Stimulated activated naive CD8-positive, alpha-beta T cell treated with anti-CD3 and anti-CD28 coated beads, Interleukin-15, Interleukin-2, amounts not matched to agents 100 ng/mL and 50 ng/mL, for 24 hours (primary cell): ENCODE measurements at regions not wholly inside any gene's neighbourhood (a gene's known extent, or its start where the extent isn't known, plus 50 kb on each side); places are given as distances from the start of the nearest gene placed in this dataset.
"Not testable (repeated sequence)": the region's sequence is repeated elsewhere in the genome, so short reads cannot be mapped to it uniquely, and the experiment has no call there.

Experiments
- H3K27ac Mint-ChIP-seq: one replicate; pipeline ENCODE4 v1.8.0; 2021; ENCODE audit warnings: mild to moderate bottlenecking, mixed read lengths
- H3K27me3 Mint-ChIP-seq: one replicate; pipeline ENCODE4 v1.8.0; 2021; ENCODE audit warnings: mixed read lengths
- H3K36me3 Mint-ChIP-seq: one replicate; pipeline ENCODE4 v1.8.0; 2021; ENCODE audit warnings: low read depth, mixed read lengths
- H3K4me1 Mint-ChIP-seq: one replicate; pipeline ENCODE4 v1.8.0; 2021; ENCODE audit warnings: low read depth, mixed read lengths
- H3K4me3 Mint-ChIP-seq: one replicate; pipeline ENCODE4 v1.8.0; 2021; ENCODE audit warnings: mild to moderate bottlenecking, mixed read lengths
- H3K9me3 Mint-ChIP-seq: one replicate; pipeline ENCODE4 v1.8.0; 2021; ENCODE audit warnings: mixed read lengths

DNA sequence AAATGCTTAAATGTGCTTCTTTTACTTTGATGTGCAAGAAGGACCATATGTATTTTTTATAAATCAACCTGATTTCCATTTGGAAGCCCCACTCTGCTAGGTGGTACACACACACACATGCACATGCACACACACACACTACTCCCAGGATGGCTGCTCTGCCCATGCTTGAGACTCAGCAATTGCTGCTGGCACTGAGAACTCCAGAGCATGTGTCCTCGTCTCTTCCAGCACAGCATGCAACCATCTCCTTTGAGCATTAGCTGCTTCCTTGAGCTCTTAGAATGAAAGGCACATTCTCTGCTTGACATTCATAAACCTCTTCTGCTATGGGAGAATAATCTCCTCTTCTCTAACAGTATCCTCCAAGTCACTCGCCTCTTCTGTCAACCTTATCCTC lies 115.9 kb downstream of the FEM1C start:
- Mint-ChIP-seq H3K36me3 (no peaks in the 10 kb centered on the region), H3K27ac (no peak overlapping the region), H3K4me1 (no peaks in the 10 kb centered on the region), H3K9me3 (no peaks in the 10 kb centered on the region), H3K4me3 (no peak overlapping the region), H3K27me3 (peaks cover 29% of the 10 kb centered on the region)

- no peaks in the 10 kb centered on the region for H3K4me1 Mint-ChIP-seq
- no peak overlapping the region for H3K4me3 Mint-ChIP-seq
- no peaks in the 10 kb centered on the region for H3K9me3 Mint-ChIP-seq
- H3K36me3 Mint-ChIP-seq, result no peaks in the 10 kb centered on the region
- peaks cover 29% of the 10 kb centered on the region for H3K27me3 Mint-ChIP-seq
- no peak overlapping the region for H3K27ac Mint-ChIP-seq
Observed at GRCh38 chr5:115428248-115428647, 116.3 kb downstream of the FEM1C start.

DNA sequence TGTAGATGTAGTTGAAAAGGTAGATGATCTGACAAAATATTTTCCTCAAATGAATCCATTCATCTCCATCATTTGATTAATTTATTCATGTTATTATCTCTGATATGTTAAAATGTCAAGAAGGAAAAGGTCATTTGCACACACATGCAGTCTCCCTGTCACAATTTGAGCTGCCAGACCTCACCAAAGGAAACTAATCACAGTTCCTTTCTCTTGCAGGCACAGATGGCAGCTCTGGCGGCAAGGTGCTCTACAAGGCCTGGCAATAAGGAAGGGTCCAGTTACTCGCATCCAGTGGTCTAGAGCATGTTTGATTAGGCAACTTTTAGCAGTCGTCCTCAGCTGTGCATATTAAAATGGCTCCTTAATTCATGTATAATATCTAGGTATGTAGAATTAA lies 120.1 kb downstream of the FEM1C start:
- Mint-ChIP-seq H3K27me3 (peaks cover 27% of the 10 kb centered on the region), H3K36me3 (no peaks in the 10 kb centered on the region), H3K4me1 (peaks cover 4% of the 10 kb centered on the region), H3K9me3 (peaks cover 8% of the 10 kb centered on the region), H3K4me3 (no peak overlapping the region), H3K27ac (no peak overlapping the region)

- no peaks in the 10 kb centered on the region for H3K36me3 Mint-ChIP-seq
- no peak overlapping the region for H3K27ac Mint-ChIP-seq
- peaks cover 4% of the 10 kb centered on the region for H3K4me1 Mint-ChIP-seq
- peaks cover 27% of the 10 kb centered on the region for H3K27me3 Mint-ChIP-seq
- peaks cover 8% of the 10 kb centered on the region for H3K9me3 Mint-ChIP-seq
- H3K4me3 Mint-ChIP-seq, result no peak overlapping the region
Observed at GRCh38 chr5:115424030-115424429, 120.5 kb downstream of the FEM1C start.

DNA sequence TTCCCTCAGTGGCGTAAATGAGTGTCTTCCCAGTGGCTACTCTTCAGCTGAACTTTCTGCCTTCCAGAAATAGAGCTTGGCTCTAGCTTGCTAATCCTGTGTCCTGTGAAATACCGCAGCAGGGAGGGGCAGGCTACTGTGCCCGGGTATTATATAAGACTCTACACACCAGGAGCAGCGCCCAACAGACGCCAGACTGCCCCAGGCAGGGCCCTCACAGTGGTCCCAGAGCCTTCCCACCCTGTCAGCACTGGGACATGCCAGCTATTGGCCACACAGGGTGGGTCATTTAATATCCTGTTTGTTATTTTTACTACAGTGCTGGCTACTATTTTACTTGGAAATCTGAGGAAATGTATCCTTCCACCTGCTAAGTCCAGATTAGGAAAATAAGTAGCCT lies 121.0 kb downstream of the FEM1C start:
- Mint-ChIP-seq H3K9me3 (peaks cover 8% of the 10 kb centered on the region), H3K27ac (no peak overlapping the region), H3K4me1 (peaks cover 4% of the 10 kb centered on the region), H3K4me3 (no peak overlapping the region), H3K36me3 (no peaks in the 10 kb centered on the region), H3K27me3 (peaks cover 32% of the 10 kb centered on the region)

- Mint-ChIP-seq H3K36me3 (no peaks in the 10 kb centered on the region), H3K9me3 (peaks cover 8% of the 10 kb centered on the region), H3K27ac (no peak overlapping the region), H3K4me1 (peaks cover 4% of the 10 kb centered on the region), H3K4me3 (no peak overlapping the region), H3K27me3 (peaks cover 37% of the 10 kb centered on the region)
Observed at GRCh38 chr5:115423051-115423450, 121.5 kb downstream of the FEM1C start.

DNA sequence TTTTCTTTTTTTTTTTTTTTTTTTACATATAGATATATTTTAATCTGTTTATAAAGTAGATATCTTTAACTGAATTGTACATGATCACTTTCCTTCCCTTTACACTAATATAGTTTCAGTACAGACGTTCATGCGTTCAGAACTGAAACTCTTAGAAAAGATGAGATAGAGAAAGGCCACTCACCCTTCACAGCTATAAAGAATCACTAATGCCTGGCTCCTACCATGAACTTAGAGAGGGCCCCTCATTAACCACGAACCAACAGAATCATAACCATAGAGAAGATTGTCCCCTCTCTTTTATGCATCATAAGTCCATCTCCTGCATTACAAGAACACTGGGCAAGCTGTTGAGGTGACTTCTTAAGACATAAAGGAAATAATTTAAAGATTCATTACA lies 123.8 kb downstream of the FEM1C start:
- H3K27ac Mint-ChIP-seq, H3K9me3 Mint-ChIP-seq, H3K36me3 Mint-ChIP-seq, H3K4me3 Mint-ChIP-seq, H3K4me1 Mint-ChIP-seq: not testable (repeated sequence)
- H3K27me3 Mint-ChIP-seq, result peaks cover 33% of the 10 kb centered on the region

- no peak overlapping the region for H3K4me3 Mint-ChIP-seq
- no peak overlapping the region for H3K27ac Mint-ChIP-seq
- peaks cover 26% of the 10 kb centered on the region for H3K27me3 Mint-ChIP-seq
- peaks cover 10% of the 10 kb centered on the region for H3K4me1 Mint-ChIP-seq
- peaks cover 8% of the 10 kb centered on the region for H3K9me3 Mint-ChIP-seq
- H3K36me3 Mint-ChIP-seq, result no peaks in the 10 kb centered on the region
Observed at GRCh38 chr5:115419846-115420585, 123.6 kb upstream of the CCDC112 start.

- Mint-ChIP-seq H3K36me3 (no peaks in the 10 kb centered on the region), H3K9me3 (peaks cover 8% of the 10 kb centered on the region), H3K27me3 (peaks cover 20% of the 10 kb centered on the region), H3K4me3 (no peak overlapping the region), H3K4me1 (peaks cover 10% of the 10 kb centered on the region), H3K27ac (no peak overlapping the region)
Observed at GRCh38 chr5:115418788-115419187, 122.3 kb upstream of the CCDC112 start.

- no peak overlapping the region for H3K4me3 Mint-ChIP-seq
- peaks cover 14% of the 10 kb centered on the region for H3K27me3 Mint-ChIP-seq
- peaks cover 10% of the 10 kb centered on the region for H3K4me1 Mint-ChIP-seq
- no peaks in the 10 kb centered on the region for H3K36me3 Mint-ChIP-seq
- no peaks in the 10 kb centered on the region for H3K9me3 Mint-ChIP-seq
- no peak overlapping the region for H3K27ac Mint-ChIP-seq
Observed at GRCh38 chr5:115417076-115417475, 120.6 kb upstream of the CCDC112 start.

GRCh38 chr5:115415143-115415491 lies 118.7 kb upstream of the CCDC112 start:
- Mint-ChIP-seq H3K27ac (peak overlapping the region; percentile 15), H3K36me3 (no peaks in the 10 kb centered on the region), H3K27me3 (peaks cover 14% of the 10 kb centered on the region), H3K4me3 (no peak overlapping the region), H3K4me1 (peaks cover 10% of the 10 kb centered on the region), H3K9me3 (no peaks in the 10 kb centered on the region)

GRCh38 chr5:115414406-115415142 lies 118.1 kb upstream of the CCDC112 start:
- no peak overlapping the region for H3K4me3 Mint-ChIP-seq
- H3K9me3 Mint-ChIP-seq, result no peaks in the 10 kb centered on the region

GRCh38 chr5:115413651-115414050 lies 117.2 kb upstream of the CCDC112 start:
- H3K36me3 Mint-ChIP-seq, result no peaks in the 10 kb centered on the region
- H3K4me3 Mint-ChIP-seq, result no peak overlapping the region

More at GRCh38 chr5:115414406-115415142, 118.1 kb upstream of the CCDC112 start:
- Mint-ChIP-seq H3K4me1 (peaks cover 7% of the 10 kb centered on the region), H3K36me3 (no peaks in the 10 kb centered on the region), H3K27ac (no peak overlapping the region), H3K27me3 (peaks cover 17% of the 10 kb centered on the region)

GRCh38 chr5:115409094-115409493 lies 112.6 kb upstream of the CCDC112 start:
- H3K4me1 Mint-ChIP-seq, result no peaks in the 10 kb centered on the region
- H3K9me3 Mint-ChIP-seq, result peaks cover 8% of the 10 kb centered on the region
- H3K36me3 Mint-ChIP-seq, result no peaks in the 10 kb centered on the region
- no peak overlapping the region for H3K27ac Mint-ChIP-seq
- H3K27me3 Mint-ChIP-seq, result peaks cover 26% of the 10 kb centered on the region
- no peak overlapping the region for H3K4me3 Mint-ChIP-seq

More at GRCh38 chr5:115413651-115414050, 117.2 kb upstream of the CCDC112 start:
- peaks cover 3% of the 10 kb centered on the region for H3K9me3 Mint-ChIP-seq
- peaks cover 7% of the 10 kb centered on the region for H3K4me1 Mint-ChIP-seq
- H3K27ac Mint-ChIP-seq, result no peak overlapping the region
- peaks cover 20% of the 10 kb centered on the region for H3K27me3 Mint-ChIP-seq

- Mint-ChIP-seq H3K4me1 (no peaks in the 10 kb centered on the region), H3K36me3 (no peaks in the 10 kb centered on the region), H3K27ac (no peak overlapping the region), H3K4me3 (no peak overlapping the region), H3K9me3 (peaks cover 5% of the 10 kb centered on the region), H3K27me3 (peaks cover 12% of the 10 kb centered on the region)
Observed at GRCh38 chr5:115402822-115403577, 106.5 kb upstream of the CCDC112 start.
